Omental fat pad (tissue), 3 donors: ENCODE measurements at regions not wholly inside any gene's neighbourhood (a gene's known extent, or its start where the extent isn't known, plus 50 kb on each side); places are given as distances from the start of the nearest gene placed in this dataset.
"Not testable (repeated sequence)": the region's sequence is repeated elsewhere in the genome, so short reads cannot be mapped to it uniquely, and the experiment has no call there.

ENCODE experiments used
- ATAC-seq: fragments of 150-250 bp; one replicate; pipeline ENCODE4 v1.9.1; 2016; ENCODE audit warnings: mild to moderate bottlenecking, moderate library complexity; ENCODE audit not compliant: low FRiP score
- DNase-seq: peaks from one replicate; pipeline ENCODE4 v3.0.0-alpha.2; 2019; ENCODE audit warnings: low spot score
- CTCF ChIP-seq, 3 donors: fragments of 450-650 bp; IDR thresholded peaks; one replicate each; pipeline ENCODE4 v1.5.1; 2016 to 2017; ENCODE audit warnings: antibody characterized with exemption in 3 of 3, mild to moderate bottlenecking in 3 of 3, moderate library complexity in 2 of 3

- DNase-seq (no peak), ATAC-seq (no peak)
- no peak for TF ChIP-seq CTCF (IDR thresholded peaks at IDR 0.05)
These were observed 195.1 kb upstream of the CTNND2 start for GRCh38 chr5:12099296-12099695.

GRCh38 chr5:12095808-12096281 is 191.6 kb upstream of the CTNND2 start:
- TF ChIP-seq CTCF (IDR thresholded peaks at IDR 0.05): no peak
- DNase-seq (no peak), ATAC-seq (no peak)

- ATAC-seq (no peak), DNase-seq (no peak)
- TF ChIP-seq CTCF (IDR thresholded peaks at IDR 0.05): no peak
These were observed 189.3 kb upstream of the CTNND2 start for GRCh38 chr5:12093586-12093985.

- DNase-seq: no peak
- TF ChIP-seq CTCF (IDR thresholded peaks at IDR 0.05): no peak
- ATAC-seq: no peak
These were observed 176.5 kb upstream of the CTNND2 start for GRCh38 chr5:12080761-12081160.

- ATAC-seq, DNase-seq: not testable (repeated sequence)
These were observed 174.0 kb upstream of the CTNND2 start for GRCh38 chr5:12078286-12078685.

- ATAC-seq: no peak
- DNase-seq: no peak
- TF ChIP-seq CTCF (IDR thresholded peaks at IDR 0.05): no peak
These were observed 169.2 kb upstream of the CTNND2 start for GRCh38 chr5:12073426-12073825.

- DNase-seq: no peak
- TF ChIP-seq CTCF (IDR thresholded peaks at IDR 0.05): no peak
- no peak for ATAC-seq
These were observed 168.2 kb upstream of the CTNND2 start for GRCh38 chr5:12072441-12072840.

GRCh38 chr5:12071455-12071854 is 167.2 kb upstream of the CTNND2 start:
- DNase-seq (no peak), ATAC-seq (no peak)
- no peak for TF ChIP-seq CTCF (IDR thresholded peaks at IDR 0.05)
